GM12878 (cell line): ENCODE measurements at regions not wholly inside any gene's neighbourhood (a gene's known extent, or its start where the extent isn't known, plus 50 kb on each side); places are given as distances from the start of the nearest gene placed in this dataset.

Experiments
- ATAC-seq: fragments of 200-7000 bp; cut with Tn5 transposase; 3 replicates; pipeline ENCODE4 v1.9.1; 2020; ENCODE audit warnings: mild to moderate bottlenecking, moderate library complexity
- BruUV-seq: library from RNA; stranded (reverse); fragments of 400-500 nt; replicated peaks from 2 replicates; lab custom pipeline; 2021; lab: Mats Ljungman, UMichigan
- CTCF ChIA-PET: fragments of 300-600 bp; sonication (Branson Sonifier 250); formaldehyde crosslinking; extraction: SDS; loops from one replicate; lab custom pipeline; 2021; ENCODE audit warnings: inconsistent platforms; lab: Yijun Ruan, JAX
- POLR2A ChIA-PET: fragments of 350-600 bp; formaldehyde crosslinking; extraction: SDS; loops from one replicate; lab custom pipeline; 2021; ENCODE audit warnings: inconsistent platforms; lab: Charles Lee
- RAD21 ChIA-PET: fragments of 300-600 bp; sonication (Branson Sonifier 250); formaldehyde crosslinking; loops from one replicate; lab custom pipeline; 2023; ENCODE audit warnings: antibody characterized with exemption; ENCODE audit not compliant: unreplicated experiment; lab: Charles Lee
- SMC1A ChIA-PET: fragments of 300-600 bp; sonication (Branson Sonifier 250); formaldehyde crosslinking; loops from one replicate; lab custom pipeline; 2023; ENCODE audit not compliant: unreplicated experiment, uncharacterized antibody; lab: Charles Lee
- DNase-seq: peaks from one replicate; pipeline ENCODE4 v3.0.0-alpha.2; 2011; ENCODE audit warnings: low read depth, low spot score
- FAIRE-seq: peaks from 3 replicates; lab custom pipeline; 2011; peaks lifted over from hg19 to GRCh38; lab: Jason Lieb, UNC
- H2AFZ ChIP-seq: 2 replicates; pipeline ENCODE4 v1.6.0; 2011; ENCODE audit warnings: low read depth, low read length, control low read depth; ENCODE audit not compliant: control insufficient read depth
- H3K27ac ChIP-seq: 2 replicates; pipeline ENCODE4 v1.5.1; 2011; ENCODE audit warnings: control low read depth; ENCODE audit not compliant: control insufficient read depth, insufficient read depth
- H3K27me3 ChIP-seq, 2 experiments: replicated peaks in 1 of 2; 2 replicates each; pipeline versions ENCODE4 v1.6.0 to v1.6.1; 2011; ENCODE audit warnings: low read length in 1 of 2; ENCODE audit not compliant: control insufficient read depth in 2 of 2, insufficient read depth in 2 of 2
- H3K36me3 ChIP-seq, 2 experiments: 2 replicates each; pipeline ENCODE4 v1.5.1; 2011; ENCODE audit warnings: low read length in 1 of 2; ENCODE audit not compliant: control insufficient read depth in 2 of 2, insufficient read depth in 2 of 2
- H3K4me1 ChIP-seq: 2 replicates; pipeline ENCODE4 v1.6.1; 2011; ENCODE audit warnings: mild to moderate bottlenecking, low read length, moderate library complexity, mixed read lengths; ENCODE audit not compliant: control insufficient read depth, insufficient read depth
- H3K4me2 ChIP-seq: 2 replicates; pipeline ENCODE4 v1.6.0; 2011; ENCODE audit warnings: control low read depth; ENCODE audit not compliant: control insufficient read depth, insufficient read depth
- H3K4me3 ChIP-seq: fragments of 200-600 bp; sonication (generic); 2 replicates; pipeline ENCODE4 v1.5.1; 2016
- H3K79me2 ChIP-seq: 2 replicates; pipeline ENCODE4 v1.6.0; 2011; ENCODE audit warnings: low read length; ENCODE audit not compliant: control insufficient read depth, insufficient read depth
- H3K9ac ChIP-seq: 2 replicates; pipeline ENCODE4 v1.8.0; 2011; ENCODE audit warnings: low read length, control low read depth, mixed read lengths; ENCODE audit not compliant: control insufficient read depth, insufficient read depth
- H3K9me3 ChIP-seq: replicated peaks from 3 replicates; pipeline ENCODE4 v1.5.1; 2011; ENCODE audit warnings: mild to moderate bottlenecking, low read length; ENCODE audit not compliant: control insufficient read depth, insufficient read depth
- H4K20me1 ChIP-seq: 2 replicates; pipeline ENCODE4 v1.6.0; 2011; ENCODE audit not compliant: control insufficient read depth, insufficient read depth
- CREM ChIP-seq: IDR thresholded peaks from 2 replicates; pipeline ENCODE4 v1.6.1; 2014; ENCODE audit warnings: antibody characterized with exemption, low read depth
- HSF1 ChIP-seq: fragments of 150-350 bp; IDR thresholded peaks from 2 replicates; pipeline ENCODE4 v1.6.1; 2014; ENCODE audit warnings: mild to moderate bottlenecking, low read depth, low read length
- MTA2 ChIP-seq: fragments of 450-650 bp; IDR thresholded peaks from 2 replicates; pipeline ENCODE4 v1.6.1; 2016; ENCODE audit warnings: low read depth, mild to moderate bottlenecking, moderate library complexity
- MXI1 ChIP-seq: fragments of 150-350 bp; IDR thresholded peaks from 2 replicates; pipeline ENCODE4 v1.6.1; 2011; ENCODE audit warnings: low read depth, mild to moderate bottlenecking, inconsistent platforms, low read length, improper control_type of control experiment
- PKNOX1 ChIP-seq: fragments of 450-650 bp; IDR thresholded peaks from 2 replicates; pipeline ENCODE4 v1.6.1; 2016; ENCODE audit warnings: mild to moderate bottlenecking
- PRDM15 ChIP-seq: fragments of 450-650 bp; formaldehyde crosslinking; IDR thresholded peaks from 2 replicates; pipeline ENCODE4 v1.4.0; 2020; ENCODE audit warnings: mild to moderate bottlenecking, moderate library complexity
- RCOR1 ChIP-seq: conservative IDR thresholded peaks from 2 replicates; pipeline ENCODE4 v1.6.1; 2012; ENCODE audit warnings: low read depth, low read length, improper control_type of control experiment
- TCF12 ChIP-seq: IDR thresholded peaks from 2 replicates; pipeline ENCODE4 v1.6.1; 2011; ENCODE audit warnings: low read depth, mild to moderate bottlenecking, low read length
- YBX1 ChIP-seq: fragments of 450-650 bp; IDR thresholded peaks from 2 replicates; pipeline ENCODE4 v1.6.1; 2016; ENCODE audit warnings: antibody characterized with exemption
- ZBTB33 ChIP-seq: fragments of 450-650 bp; IDR thresholded peaks from 2 replicates; pipeline ENCODE4 v1.6.1; 2017; ENCODE audit warnings: mild to moderate bottlenecking
- ZNF592 ChIP-seq: fragments of 450-650 bp; IDR thresholded peaks from 2 replicates; pipeline ENCODE4 v1.6.1; 2017; ENCODE audit warnings: mild to moderate bottlenecking, moderate library complexity
- WGBS: methylation state at CpG from one replicate; pipeline ENCODE4 v1.1.6; 2016; ENCODE audit warnings: low lambda C conversion rate; ENCODE audit not compliant: insufficient replicate concordance, insufficient coverage; ENCODE audit errors: missing lambda C conversion rate; 5-methylcytosine and 5-hydroxymethylcytosine counted together
- in situ Hi-C: fragments of 300-500 bp; cut with MboI; formaldehyde crosslinking; loops from 9 replicates; pipeline ENCODE4 v1.14.3; 2018; ENCODE audit warnings: mixed read lengths
- intact Hi-C: fragments of 100-400 bp; cut with micrococcal nuclease; formaldehyde crosslinking; loops from one replicate; pipeline ENCODE4 v1.14.2; 2022; ENCODE audit not compliant: unreplicated experiment

- H3K9me3 ChIP-seq: no peaks in the 10 kb centered on the region
- RAD21 ChIA-PET: no interaction called here
- H3K4me1 ChIP-seq: no peaks in the 10 kb centered on the region
- no peaks in the 10 kb centered on the region for H3K27me3 ChIP-seq
- H3K4me2 ChIP-seq: no peak overlapping the region
- no peak for ATAC-seq
- H3K36me3 ChIP-seq: no peaks in the 10 kb centered on the region
- POLR2A ChIA-PET: no interaction called here
- in situ Hi-C loops (no loop called here), intact Hi-C loops (no loop called here)
- no peaks in the 10 kb centered on the region for H3K79me2 ChIP-seq
- H4K20me1 ChIP-seq: no peaks in the 10 kb centered on the region
- CTCF ChIA-PET: no interaction called here
- H3K9ac ChIP-seq: no peak overlapping the region
- H3K27ac ChIP-seq: no peak overlapping the region
- no peak for DNase-seq
- BruUV-seq: no TSS peak
- 17% methylated on average over 9 of the region's 9 CpGs for WGBS
- H3K4me3 ChIP-seq: no peak overlapping the region
- H2AFZ ChIP-seq: no peak overlapping the region
- FAIRE-seq: no peak
- SMC1A ChIA-PET: no interaction called here
- TF ChIP-seq ZNF592: no peak
- no peak for TF ChIP-seq CREM
- no peak for TF ChIP-seq RCOR1
- no peak for TF ChIP-seq PRDM15
- TF ChIP-seq HSF1: no peak
- TF ChIP-seq PKNOX1: no peak
- TF ChIP-seq YBX1: no peak
- TF ChIP-seq ZBTB33: no peak
- TF ChIP-seq MXI1: no peak
- TF ChIP-seq TCF12: no peak
- TF ChIP-seq MTA2: no peak
Measured at GRCh38 chr9:82558855-82559630, 503.9 kb downstream of the RASEF start.
